ENCODE measurements at regions not wholly inside any gene's neighbourhood (a gene's known extent, or its start where the extent isn't known, plus 50 kb on each side); places are given as distances from the start of the nearest gene placed in this dataset.

- TF ChIP-seq, protein P1, sequence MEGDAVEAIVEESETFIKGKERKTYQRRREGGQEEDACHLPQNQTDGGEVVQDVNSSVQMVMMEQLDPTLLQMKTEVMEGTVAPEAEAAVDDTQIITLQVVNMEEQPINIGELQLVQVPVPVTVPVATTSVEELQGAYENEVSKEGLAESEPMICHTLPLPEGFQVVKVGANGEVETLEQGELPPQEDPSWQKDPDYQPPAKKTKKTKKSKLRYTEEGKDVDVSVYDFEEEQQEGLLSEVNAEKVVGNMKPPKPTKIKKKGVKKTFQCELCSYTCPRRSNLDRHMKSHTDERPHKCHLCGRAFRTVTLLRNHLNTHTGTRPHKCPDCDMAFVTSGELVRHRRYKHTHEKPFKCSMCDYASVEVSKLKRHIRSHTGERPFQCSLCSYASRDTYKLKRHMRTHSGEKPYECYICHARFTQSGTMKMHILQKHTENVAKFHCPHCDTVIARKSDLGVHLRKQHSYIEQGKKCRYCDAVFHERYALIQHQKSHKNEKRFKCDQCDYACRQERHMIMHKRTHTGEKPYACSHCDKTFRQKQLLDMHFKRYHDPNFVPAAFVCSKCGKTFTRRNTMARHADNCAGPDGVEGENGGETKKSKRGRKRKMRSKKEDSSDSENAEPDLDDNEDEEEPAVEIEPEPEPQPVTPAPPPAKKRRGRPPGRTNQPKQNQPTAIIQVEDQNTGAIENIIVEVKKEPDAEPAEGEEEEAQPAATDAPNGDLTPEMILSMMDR (IDR thresholded peaks at IDR 0.05) = no peak
- no peak for TF ChIP-seq POLR2A (IDR thresholded peaks at IDR 0.05)
These were observed 102.6 kb upstream of the MED13L start for GRCh38 chr12:116380108-116380507.

Data from lower leg skin (tissue), 3 donors.